ENCODE measurements at regions not wholly inside any gene's neighbourhood (a gene's known extent, or its start where the extent isn't known, plus 50 kb on each side); places are given as distances from the start of the nearest gene placed in this dataset.
"Not testable (repeated sequence)": the region's sequence is repeated elsewhere in the genome, so short reads cannot be mapped to it uniquely, and the experiment has no call there.

GRCh38 chr12:124218243-124218560 lies 76.7 kb upstream of the RFLNA start:
- Mint-ChIP-seq H3K27me3 (ENCODE audit: unreplicated experiment) (peaks cover 4% of the 10 kb centered on the region), H3K27ac (ENCODE audit: unreplicated experiment) (no peak overlapping the region), H3K4me1 (ENCODE audit: unreplicated experiment) (peaks cover 12% of the 10 kb centered on the region), H3K36me3 (ENCODE audit: unreplicated experiment) (peaks cover 6% of the 10 kb centered on the region), H3K9me3 (ENCODE audit: unreplicated experiment) (peaks cover 20% of the 10 kb centered on the region), H3K4me3 (ENCODE audit: unreplicated experiment) (peak overlapping the region; percentile 62)
- TF ChIP-seq CTCF (IDR thresholded peaks at IDR 0.05), result no peak
- no peak for DNase-seq (ENCODE audit: extremely low spot score, unreplicated experiment)

GRCh38 chr12:124218650-124219049 lies 76.2 kb upstream of the RFLNA start:
- not testable (repeated sequence) for H3K27ac Mint-ChIP-seq (ENCODE audit: unreplicated experiment); DNase-seq (ENCODE audit: extremely low spot score, unreplicated experiment); H3K27me3 Mint-ChIP-seq (ENCODE audit: unreplicated experiment); H3K36me3 Mint-ChIP-seq (ENCODE audit: unreplicated experiment); H3K4me3 Mint-ChIP-seq (ENCODE audit: unreplicated experiment)
- Mint-ChIP-seq H3K9me3 (ENCODE audit: unreplicated experiment) (peaks cover 20% of the 10 kb centered on the region), H3K4me1 (ENCODE audit: unreplicated experiment) (peaks cover 12% of the 10 kb centered on the region)

GRCh38 chr12:124222368-124223245 lies 72.3 kb upstream of the RFLNA start:
- Mint-ChIP-seq H3K27me3 (ENCODE audit: unreplicated experiment) (peaks cover 14% of the 10 kb centered on the region), H3K36me3 (ENCODE audit: unreplicated experiment) (peaks cover 6% of the 10 kb centered on the region), H3K4me1 (ENCODE audit: unreplicated experiment) (peaks cover 6% of the 10 kb centered on the region), H3K9me3 (ENCODE audit: unreplicated experiment) (peaks cover 9% of the 10 kb centered on the region), H3K4me3 (ENCODE audit: unreplicated experiment) (no peak overlapping the region), H3K27ac (ENCODE audit: unreplicated experiment) (no peak overlapping the region)
- no peak for TF ChIP-seq CTCF (IDR thresholded peaks at IDR 0.05)
- DNase-seq (ENCODE audit: extremely low spot score, unreplicated experiment), result no peak

GRCh38 chr12:124223733-124224138 lies 71.2 kb upstream of the RFLNA start:
- H3K36me3 Mint-ChIP-seq (ENCODE audit: unreplicated experiment); H3K4me3 Mint-ChIP-seq (ENCODE audit: unreplicated experiment); DNase-seq (ENCODE audit: extremely low spot score, unreplicated experiment); H3K27ac Mint-ChIP-seq (ENCODE audit: unreplicated experiment); H3K9me3 Mint-ChIP-seq (ENCODE audit: unreplicated experiment); H3K4me1 Mint-ChIP-seq (ENCODE audit: unreplicated experiment): not testable (repeated sequence)
- peaks cover 14% of the 10 kb centered on the region for H3K27me3 Mint-ChIP-seq (ENCODE audit: unreplicated experiment)

GRCh38 chr12:124224535-124225110 lies 70.3 kb upstream of the RFLNA start:
- H3K9me3 Mint-ChIP-seq (ENCODE audit: unreplicated experiment), result peaks cover 9% of the 10 kb centered on the region

More at GRCh38 chr12:124224535-124225110, 70.3 kb upstream of the RFLNA start:
- Mint-ChIP-seq H3K4me3 (ENCODE audit: unreplicated experiment) (no peak overlapping the region), H3K27me3 (ENCODE audit: unreplicated experiment) (peaks cover 14% of the 10 kb centered on the region), H3K27ac (ENCODE audit: unreplicated experiment) (no peak overlapping the region), H3K4me1 (ENCODE audit: unreplicated experiment) (no peaks in the 10 kb centered on the region), H3K36me3 (ENCODE audit: unreplicated experiment) (peaks cover 6% of the 10 kb centered on the region)
- DNase-seq (ENCODE audit: extremely low spot score, unreplicated experiment), result no peak
- TF ChIP-seq CTCF (IDR thresholded peaks at IDR 0.05), result no peak
